ENCODE measurements at regions not wholly inside any gene's neighbourhood (a gene's known extent, or its start where the extent isn't known, plus 50 kb on each side); places are given as distances from the start of the nearest gene placed in this dataset.

DNA sequence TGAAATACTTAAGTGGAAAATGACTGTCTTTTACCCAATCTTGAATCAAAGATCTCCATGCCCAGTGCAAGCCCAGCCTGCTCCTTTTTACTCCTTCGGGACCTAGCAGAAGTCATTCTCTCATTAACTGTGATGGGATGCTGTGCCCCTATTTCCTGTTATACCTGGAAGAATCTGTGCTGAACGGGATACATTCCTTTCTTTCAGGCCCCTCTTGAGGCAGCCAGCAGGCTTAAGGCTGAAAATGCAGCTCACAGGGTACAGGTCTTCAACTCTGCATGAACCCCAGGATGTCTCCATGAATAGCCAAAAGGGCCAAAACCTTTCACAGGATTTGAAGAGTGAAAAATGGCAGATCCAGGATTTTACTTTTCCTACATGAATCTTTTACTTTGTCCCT, 784.8 kb upstream of the KLHL29 start:
- no peak for DNase-seq (ENCODE audit: low read depth)

DNA sequence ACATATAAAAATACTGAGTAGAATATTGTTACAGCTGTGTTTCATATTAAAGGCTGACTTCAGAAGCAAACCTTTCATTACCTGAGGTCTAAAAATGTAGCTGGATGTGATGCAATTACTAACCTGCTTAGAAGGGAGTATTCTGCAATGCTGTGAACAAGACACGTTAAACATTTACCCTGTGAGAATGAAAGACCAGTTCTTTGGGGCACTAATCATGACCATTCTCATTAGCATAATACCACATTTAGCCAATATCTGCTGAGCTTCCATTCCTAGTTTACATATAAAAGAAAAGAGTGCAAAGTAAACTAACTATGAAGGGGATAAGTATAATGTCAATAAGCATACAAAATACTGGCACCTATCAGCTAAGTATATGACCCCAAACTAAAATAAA, 784.0 kb upstream of the KLHL29 start:
- no peak for DNase-seq (ENCODE audit: low read depth)

GRCh38 chr2:22604136-22604535, 780.8 kb upstream of the KLHL29 start:
- no peak for DNase-seq (ENCODE audit: low read depth)

DNA sequence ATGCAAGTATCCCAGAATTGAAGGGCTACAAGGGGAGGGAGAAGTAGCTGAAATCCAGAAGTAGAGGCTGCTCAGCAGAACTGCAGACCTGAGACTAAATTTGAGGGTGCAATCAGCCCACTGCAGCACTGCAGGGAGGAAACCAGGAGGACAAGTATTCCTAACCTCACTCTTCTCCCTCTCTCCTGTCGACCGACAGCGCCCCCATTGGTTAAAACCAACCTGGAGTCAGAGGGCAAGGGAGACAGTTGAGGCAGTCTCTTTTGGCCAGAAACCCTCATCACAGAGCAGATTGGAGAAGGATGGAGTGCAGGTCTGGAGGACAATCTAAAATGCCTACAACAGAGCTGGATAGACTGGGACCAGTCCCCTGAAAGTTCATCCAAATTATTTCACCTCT, 768.9 kb upstream of the KLHL29 start:
- DNase-seq (ENCODE audit: low read depth), result no peak

DNA sequence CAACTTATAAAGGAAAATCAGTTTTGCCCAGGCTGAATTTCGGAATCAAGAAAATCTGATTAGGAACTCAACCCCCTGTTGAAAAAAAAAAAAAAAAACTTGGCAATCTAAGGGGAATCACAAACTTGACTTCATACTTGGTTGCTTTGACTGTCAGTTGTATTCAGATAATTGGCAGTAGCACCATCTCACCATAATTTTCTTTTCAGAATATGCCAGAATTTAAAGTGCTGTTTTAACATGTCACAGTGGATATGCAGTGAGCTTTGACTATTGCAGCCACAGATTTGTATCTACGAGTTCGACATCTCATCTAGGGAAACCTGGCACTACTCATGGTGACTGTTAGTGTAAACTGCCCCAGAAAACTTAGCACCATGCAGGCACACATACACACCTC, 761.4 kb upstream of the KLHL29 start:
- no peak for DNase-seq (ENCODE audit: low read depth)

GRCh38 chr2:22626621-22627020, 758.4 kb upstream of the KLHL29 start:
- DNase-seq (ENCODE audit: low read depth), result no peak

GRCh38 chr2:22628221-22628620, 756.8 kb upstream of the KLHL29 start:
- DNase-seq (ENCODE audit: low read depth), result no peak

GRCh38 chr2:22628906-22629305, 756.1 kb upstream of the KLHL29 start:
- no peak for DNase-seq (ENCODE audit: low read depth)

DNA sequence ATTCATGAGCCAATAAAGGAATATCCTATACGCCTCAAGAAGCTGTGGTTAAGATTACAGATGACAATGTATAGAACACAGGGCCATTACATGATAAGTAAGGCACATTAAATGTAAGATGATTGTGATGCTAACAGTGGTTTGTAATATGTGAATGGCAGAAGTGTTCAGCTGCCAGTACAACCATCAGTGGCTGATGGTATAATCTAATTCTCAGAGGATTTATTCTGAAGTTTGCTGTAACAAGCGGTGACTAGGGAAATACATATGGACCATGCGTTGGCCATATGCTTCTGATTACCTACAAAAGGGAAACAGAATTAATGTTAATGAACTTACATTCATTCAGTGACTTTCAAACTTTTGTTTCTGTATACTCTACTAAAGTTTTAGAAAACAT, 750.8 kb upstream of the KLHL29 start:
- no peak for DNase-seq (ENCODE audit: low read depth)

DNA sequence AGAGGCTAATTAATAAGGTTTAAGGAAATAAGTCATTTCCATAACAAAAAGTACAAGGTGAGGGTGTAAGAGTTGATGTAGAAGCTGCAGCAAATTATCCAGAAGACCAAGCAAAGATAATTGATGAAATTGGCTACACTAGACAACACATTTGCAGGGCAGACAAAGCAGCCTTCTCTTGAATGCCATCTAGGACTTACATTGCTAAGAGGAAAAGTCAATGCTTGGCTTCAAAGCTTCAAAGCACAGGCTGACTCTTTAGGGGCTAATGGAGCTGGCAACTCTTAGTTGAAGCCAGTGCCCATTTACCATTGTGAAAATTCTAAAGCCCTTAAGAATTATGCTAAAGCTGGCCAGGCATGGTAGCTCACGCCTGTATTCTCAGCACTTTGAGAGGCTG, 728.6 kb upstream of the KLHL29 start:
- DNase-seq (ENCODE audit: low read depth), result no peak

- no peak for DNase-seq (ENCODE audit: low read depth)
Measured at GRCh38 chr2:22673529-22673928, 711.5 kb upstream of the KLHL29 start.

DNA sequence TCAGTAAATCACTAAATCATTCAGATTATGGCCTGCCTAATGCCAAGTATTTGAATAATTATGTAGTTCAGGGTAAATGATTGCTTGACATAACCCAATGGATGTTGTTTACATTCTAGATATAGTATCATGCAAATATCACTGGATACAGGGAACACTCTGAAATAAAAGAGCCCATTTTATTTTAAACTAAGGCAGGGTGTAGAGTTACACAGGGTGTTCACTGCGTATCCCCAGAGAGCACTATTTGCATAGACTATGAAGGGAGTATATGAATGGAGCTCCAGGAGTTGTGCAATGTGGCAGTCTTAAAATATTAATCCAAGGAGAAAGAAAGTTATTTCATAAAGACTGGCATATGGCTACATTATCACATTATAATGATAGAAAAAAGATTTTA, 701.1 kb upstream of the KLHL29 start:
- DNase-seq (ENCODE audit: low read depth), result no peak

GRCh38 chr2:22690096-22690495, 694.9 kb upstream of the KLHL29 start:
- no peak for DNase-seq (ENCODE audit: low read depth)

DNA sequence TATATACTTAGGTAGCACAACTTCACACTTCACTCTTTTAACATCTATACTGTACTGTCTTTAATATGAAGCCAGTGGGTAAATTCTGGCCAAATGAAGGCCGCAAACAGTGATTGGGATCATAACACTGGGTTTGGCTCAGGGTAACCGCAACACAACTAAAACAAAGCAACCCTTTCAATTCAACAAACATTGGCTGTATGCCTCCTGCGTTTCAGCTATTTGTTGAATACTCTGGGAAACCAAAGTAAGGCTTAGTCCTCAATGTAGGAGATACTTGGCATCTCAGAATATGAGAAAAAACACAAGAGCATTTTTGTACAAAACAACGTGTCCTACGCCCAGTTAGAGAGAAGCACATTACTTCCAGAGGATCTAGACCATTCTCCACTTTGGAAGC, 693.3 kb upstream of the KLHL29 start:
- no peak for DNase-seq (ENCODE audit: low read depth)

DNA sequence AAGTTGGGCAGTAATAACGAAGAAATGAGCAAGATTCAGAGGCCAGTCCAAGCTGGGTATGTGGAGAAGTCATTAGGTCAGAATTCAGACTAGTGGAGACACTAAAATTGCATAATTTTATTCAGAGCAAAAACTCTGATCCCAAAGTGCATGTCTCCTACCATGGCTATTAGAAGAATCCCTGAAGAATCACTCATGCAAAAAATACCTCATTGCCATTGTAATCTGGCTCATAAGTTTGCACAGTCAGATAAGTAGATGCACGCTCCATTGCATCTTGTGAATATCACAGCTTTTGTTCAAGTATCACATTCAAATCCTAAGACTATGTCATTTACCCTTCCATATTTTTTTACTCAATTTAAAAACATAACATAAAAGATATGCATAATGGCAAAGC, 692.2 kb upstream of the KLHL29 start:
- no peak for DNase-seq (ENCODE audit: low read depth)

DNA sequence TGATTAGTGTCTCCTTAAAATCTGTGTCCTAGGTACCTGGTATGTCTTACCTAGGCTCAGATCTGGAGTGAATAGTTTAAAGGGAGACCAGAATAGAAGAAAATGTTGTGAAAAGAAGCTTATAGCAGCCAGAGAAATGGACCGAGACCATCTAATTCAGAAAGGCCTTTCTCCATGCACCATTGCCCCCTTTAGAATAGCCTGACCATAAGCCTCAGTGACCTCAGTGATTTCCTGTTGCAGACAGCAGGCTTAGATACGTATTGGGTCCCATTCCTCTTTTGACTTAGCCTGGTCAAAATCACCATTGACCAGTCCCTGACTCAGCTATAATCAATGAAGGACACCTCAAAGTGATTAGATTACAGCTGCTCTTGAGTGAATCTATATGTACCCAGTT, 690.7 kb upstream of the KLHL29 start:
- DNase-seq (ENCODE audit: low read depth), result no peak

DNA sequence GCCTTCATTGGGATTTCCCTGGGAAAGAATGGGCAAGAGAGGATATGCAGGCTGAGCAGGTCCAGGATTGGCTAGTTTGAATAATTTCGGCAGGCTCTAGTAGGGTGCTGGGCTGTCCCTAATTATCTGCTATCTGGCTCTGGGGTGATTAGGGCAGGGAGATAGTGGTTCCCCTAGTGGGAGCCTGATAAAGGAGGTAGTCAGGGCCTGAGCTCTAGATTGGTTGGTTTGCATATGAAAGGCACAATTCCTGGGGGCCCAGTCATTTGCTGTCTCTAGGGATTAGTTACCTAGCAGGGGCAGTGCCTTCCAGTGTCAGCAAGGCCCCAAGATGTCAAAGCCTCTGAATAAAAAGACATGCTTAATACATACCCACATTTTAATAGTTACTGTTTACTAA, 690.1 kb upstream of the KLHL29 start:
- DNase-seq (ENCODE audit: low read depth), result no peak

DNA sequence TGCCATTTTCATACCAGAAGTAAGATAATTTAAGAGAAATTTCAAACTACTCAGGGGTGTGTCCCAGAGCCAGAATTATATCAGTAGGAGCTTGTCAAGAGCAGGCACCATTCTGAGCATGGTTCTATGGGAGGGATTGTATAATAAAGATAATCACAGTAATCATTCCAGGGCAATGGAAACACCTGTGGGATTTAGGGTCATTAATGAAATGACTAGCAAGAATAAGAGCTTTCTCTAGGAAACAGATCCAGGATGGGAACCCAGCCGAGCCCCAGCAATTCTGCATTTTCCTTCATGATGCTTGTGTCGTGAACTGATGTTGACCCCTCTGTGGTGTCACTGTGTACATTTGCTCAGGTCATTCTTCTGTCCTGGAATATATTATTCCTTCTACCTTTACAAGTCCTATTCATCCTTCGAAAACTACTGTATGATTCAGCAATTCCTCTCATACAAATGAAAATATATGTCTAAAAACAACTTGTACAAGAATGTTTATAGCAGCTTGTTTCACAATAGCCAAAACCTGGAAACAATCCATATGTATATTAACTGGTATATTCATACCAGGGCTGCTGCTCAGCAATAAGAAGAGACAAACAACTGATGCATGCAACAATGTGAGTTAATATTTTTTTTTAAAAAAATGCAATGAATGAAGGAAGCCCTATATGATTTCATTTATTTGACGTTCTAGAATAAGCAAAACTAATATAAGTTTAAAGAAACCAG, 687.8 kb upstream of the KLHL29 start:
- DNase-seq (ENCODE audit: low read depth), result no peak

DNA sequence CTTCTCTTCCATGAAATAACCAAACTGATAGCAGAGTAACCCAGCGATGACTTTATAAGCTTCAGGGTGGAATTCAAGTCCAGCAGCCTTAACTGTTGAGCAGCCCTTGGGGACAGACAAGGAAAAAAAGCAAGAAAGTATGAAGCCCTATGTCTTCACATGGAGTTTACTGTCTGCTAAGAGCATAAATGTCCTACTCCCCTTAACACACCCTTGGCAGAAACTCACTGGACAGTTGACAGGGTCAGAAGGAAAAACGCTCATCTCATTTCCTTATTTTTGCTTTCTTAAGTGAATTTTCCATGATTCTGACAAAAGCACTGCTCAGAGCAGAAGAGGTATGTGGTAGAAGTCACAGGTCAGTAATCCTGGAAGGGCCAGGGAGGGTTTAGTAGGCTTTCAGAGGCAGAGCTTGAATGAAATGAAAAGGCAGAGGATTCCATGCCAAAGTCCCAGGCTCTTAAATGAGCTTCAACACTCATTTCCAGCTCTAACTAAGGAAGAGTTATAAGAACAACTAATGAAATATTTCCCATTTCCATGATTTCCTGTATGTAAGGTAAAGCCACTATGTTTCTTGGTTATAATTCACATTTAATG, 683.3 kb upstream of the KLHL29 start:
- DNase-seq (ENCODE audit: low read depth), result no peak

DNA sequence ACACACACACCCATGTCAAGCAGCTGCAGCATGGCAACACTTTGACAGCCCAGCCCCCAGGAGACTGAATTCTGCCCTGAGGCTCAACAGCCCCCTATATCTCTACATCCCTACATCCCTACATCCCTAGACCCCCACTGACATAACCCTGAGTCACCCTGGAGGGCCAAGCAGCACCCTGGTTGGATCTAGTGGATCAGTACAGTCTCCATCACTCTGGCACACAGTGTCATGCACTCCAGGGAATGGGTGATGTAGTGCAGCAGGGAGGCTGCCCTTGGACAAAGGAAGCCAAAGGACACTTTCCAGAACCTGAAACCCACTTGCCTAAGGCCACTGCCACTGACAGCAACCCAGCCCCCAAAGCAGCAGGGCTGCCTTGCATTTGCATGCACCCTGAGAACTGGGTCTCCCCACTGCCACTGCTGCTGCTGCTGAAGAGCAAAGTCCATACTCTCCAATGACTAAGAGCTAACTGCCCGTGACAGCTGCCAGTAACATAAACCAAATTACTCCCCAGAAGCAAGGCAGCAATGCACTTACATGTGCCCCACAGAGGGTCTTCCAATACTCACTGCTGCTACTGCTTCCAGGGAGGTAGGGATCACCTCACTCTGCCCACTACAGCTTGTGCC, 681.6 kb upstream of the KLHL29 start:
- DNase-seq (ENCODE audit: low read depth), result no peak

DNA sequence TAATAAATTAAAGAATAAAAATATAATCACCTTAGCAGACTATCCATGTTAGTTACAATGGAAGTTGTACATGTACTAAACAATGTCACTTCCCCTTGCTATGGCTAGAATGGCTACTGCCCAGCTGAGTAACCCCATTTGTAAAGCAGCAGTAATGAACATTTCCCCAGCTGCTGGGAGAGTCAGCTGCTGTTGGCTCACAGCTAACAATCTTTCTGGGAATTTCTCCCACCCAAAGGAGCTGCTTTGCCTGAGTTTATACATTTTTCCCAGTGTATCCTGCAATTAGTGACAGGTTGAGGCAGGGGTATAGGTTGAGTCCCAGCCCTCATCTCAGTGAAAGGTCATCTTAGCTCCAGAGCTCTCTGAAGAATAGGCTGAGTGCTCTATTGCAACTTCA, 665.6 kb upstream of the KLHL29 start:
- no peak for DNase-seq (ENCODE audit: low read depth)

- DNase-seq (ENCODE audit: low read depth), result no peak
Measured at GRCh38 chr2:22729466-22729865, 655.5 kb upstream of the KLHL29 start.

DNA sequence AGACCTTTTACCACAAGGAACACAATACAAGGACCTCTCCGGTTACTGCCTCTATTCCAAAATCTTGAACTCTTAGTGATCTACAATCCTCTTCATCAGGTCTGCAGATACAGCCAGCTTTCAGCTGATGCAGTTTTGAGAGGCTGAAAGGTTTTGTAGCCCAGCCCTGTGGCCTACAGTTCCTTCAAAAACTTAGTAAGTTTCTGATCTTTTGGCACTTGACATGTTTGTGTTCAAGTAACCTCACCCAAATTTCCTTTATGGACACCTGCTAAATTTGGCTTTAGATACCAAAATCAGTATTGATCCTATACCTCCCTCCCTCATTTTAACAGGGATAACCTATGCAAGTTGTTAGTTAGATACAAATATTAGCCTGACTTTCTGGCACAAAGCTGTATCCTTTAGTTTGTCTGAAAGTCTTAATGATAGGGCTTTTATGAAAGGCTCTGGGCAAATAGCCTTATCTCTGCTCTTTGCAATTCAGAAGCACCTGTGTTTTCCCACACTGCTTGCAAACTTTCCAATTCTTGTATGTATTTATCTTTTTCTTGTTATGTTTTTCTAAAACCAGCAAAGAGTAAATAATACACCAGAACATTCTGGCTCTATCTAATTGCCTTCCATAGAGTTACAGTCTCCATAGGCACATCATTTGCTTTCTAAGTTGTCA, 650.5 kb upstream of the KLHL29 start:
- DNase-seq (ENCODE audit: low read depth), result no peak

Data from activated T-cell treated with anti-CD3 and anti-CD28 coated beads for 24 hours (primary cell).